Caco-2 (cell line): ENCODE measurements at regions not wholly inside any gene's neighbourhood (a gene's known extent, or its start where the extent isn't known, plus 50 kb on each side); places are given as distances from the start of the nearest gene placed in this dataset.

Source experiments
- BruUV-seq: library from RNA; stranded (reverse); fragments of 400-500 nt; replicated peaks from 2 replicates; lab custom pipeline; 2021; lab: Mats Ljungman, UMichigan
- CTCF ChIA-PET: fragments of 300-600 bp; sonication (Branson Sonifier 250); formaldehyde crosslinking; loops from one replicate; lab custom pipeline; 2022; ENCODE audit warnings: antibody characterized with exemption; lab: Charles Lee
- POLR2A ChIA-PET: fragments of 300-600 bp; sonication (Branson Sonifier 250); formaldehyde crosslinking; loops from one replicate; lab custom pipeline; 2022; ENCODE audit warnings: antibody characterized with exemption; lab: Charles Lee
- DNase-seq, 2 experiments: peaks; one replicate each; pipeline versions ENCODE4 v3.0.0 to v3.0.0-alpha.2; 2020 to 2022
- H3K27me3 ChIP-seq: replicated peaks from 2 replicates; pipeline ENCODE4 v1.6.0; 2011; ENCODE audit warnings: low read length; ENCODE audit not compliant: control insufficient read depth, insufficient read depth
- H3K36me3 ChIP-seq: 2 replicates; pipeline ENCODE4 v1.5.1; 2011; ENCODE audit warnings: low read length; ENCODE audit not compliant: control insufficient read depth, insufficient read depth
- H3K4me1 ChIP-seq: fragments of 250-450 bp; sonication (Bioruptor Pico); 2 replicates; pipeline ENCODE4 v1.5.1; 2020; ENCODE audit warnings: mild to moderate bottlenecking
- H3K4me3 ChIP-seq: 2 replicates; pipeline ENCODE4 v1.5.1; 2011; ENCODE audit warnings: low read depth, mild to moderate bottlenecking, control low read depth, low read length
- H3K9me3 ChIP-seq: fragments of 250-450 bp; sonication (Bioruptor Pico); 2 replicates; pipeline ENCODE4 v1.5.1; 2020; ENCODE audit warnings: mild to moderate bottlenecking, moderate library complexity
- H3K27ac Mint-ChIP-seq: one replicate; pipeline ENCODE4 v1.8.0; 2022; ENCODE audit warnings: mixed read lengths; ENCODE audit not compliant: unreplicated experiment
- H3K27me3 Mint-ChIP-seq: one replicate; pipeline ENCODE4 v1.8.0; 2022; ENCODE audit warnings: mixed read lengths; ENCODE audit not compliant: insufficient read depth, unreplicated experiment
- H3K36me3 Mint-ChIP-seq: one replicate; pipeline ENCODE4 v1.8.0; 2022; ENCODE audit warnings: mild to moderate bottlenecking, mixed read lengths; ENCODE audit not compliant: insufficient read depth, unreplicated experiment
- H3K4me1 Mint-ChIP-seq: one replicate; pipeline ENCODE4 v1.8.0; 2022; ENCODE audit warnings: low read depth, mixed read lengths; ENCODE audit not compliant: unreplicated experiment
- H3K4me3 Mint-ChIP-seq: one replicate; pipeline ENCODE4 v1.8.0; 2022; ENCODE audit warnings: mild to moderate bottlenecking, moderate library complexity, mixed read lengths; ENCODE audit not compliant: unreplicated experiment
- H3K9me3 Mint-ChIP-seq: one replicate; pipeline ENCODE4 v1.8.0; 2022; ENCODE audit warnings: mixed read lengths; ENCODE audit not compliant: unreplicated experiment
- CTCF ChIP-seq, 2 experiments: fragments of 200-600 bp in 1 of 2; IDR thresholded peaks; 1 replicate in 1 of 2; 2 replicates in 1 of 2; pipeline versions ENCODE4 v1.5.1 to v1.8.0; 2011 to 2022; ENCODE audit warnings: antibody characterized with exemption in 1 of 2, control low read depth in 1 of 2, inconsistent platforms in 1 of 2, low read depth in 1 of 2, low read length in 1 of 2, mild to moderate bottlenecking in 1 of 2, moderate library complexity in 1 of 2; ENCODE audit not compliant: insufficient read depth in 1 of 2, severe bottlenecking in 1 of 2, unreplicated experiment in 1 of 2
- intact Hi-C: fragments of 100-400 bp; cut with micrococcal nuclease; formaldehyde crosslinking; loops from one replicate; pipeline ENCODE4 v1.10.0; 2022; ENCODE audit not compliant: unreplicated experiment

GRCh38 chr1:82152356-82153271 lies 351.9 kb downstream of the ADGRL2 start:
- Histone ChIP-seq H3K4me3 (no peak overlapping the region), H3K27me3 (no peaks in the 10 kb centered on the region), H3K4me1 (no peaks in the 10 kb centered on the region), H3K36me3 (no peaks in the 10 kb centered on the region), H3K9me3 (no peaks in the 10 kb centered on the region)
- H3K9me3 Mint-ChIP-seq, result no peaks in the 10 kb centered on the region
- no peaks in the 10 kb centered on the region for H3K36me3 Mint-ChIP-seq
- ChIA-PET POLR2A (no interaction called here), CTCF (no interaction called here)
- no peak overlapping the region for H3K4me3 Mint-ChIP-seq
- no TSS peak for BruUV-seq
- no peak for DNase-seq
- H3K27ac Mint-ChIP-seq, result no peak overlapping the region
- no peaks in the 10 kb centered on the region for H3K4me1 Mint-ChIP-seq
- TF ChIP-seq CTCF (IDR thresholded peaks at IDR 0.05; ENCODE audit: insufficient read depth in 1 of 2, low read depth in 1 of 2, low read length in 1 of 2, severe bottlenecking in 1 of 2, unreplicated experiment in 1 of 2), result no peak
- intact Hi-C loops, result no loop called here
- no peaks in the 10 kb centered on the region for H3K27me3 Mint-ChIP-seq

- Mint-ChIP-seq H3K4me3 (no peak overlapping the region), H3K36me3 (no peaks in the 10 kb centered on the region), H3K9me3 (no peaks in the 10 kb centered on the region), H3K27ac (no peak overlapping the region), H3K4me1 (no peaks in the 10 kb centered on the region), H3K27me3 (no peaks in the 10 kb centered on the region)
- DNase-seq, result no peak
- no peaks in the 10 kb centered on the region for H3K27me3 ChIP-seq
- BruUV-seq, result no TSS peak
- intact Hi-C loops, result no loop called here
- no peaks in the 10 kb centered on the region for H3K36me3 ChIP-seq
- H3K4me3 ChIP-seq, result no peak overlapping the region
- no peaks in the 10 kb centered on the region for H3K4me1 ChIP-seq
- ChIA-PET CTCF (no interaction called here), POLR2A (no interaction called here)
- H3K9me3 ChIP-seq, result no peaks in the 10 kb centered on the region
- no peak for TF ChIP-seq CTCF (IDR thresholded peaks at IDR 0.05; ENCODE audit: insufficient read depth in 1 of 2, low read depth in 1 of 2, low read length in 1 of 2, severe bottlenecking in 1 of 2, unreplicated experiment in 1 of 2)
These were observed 344.9 kb downstream of the ADGRL2 start for GRCh38 chr1:82145656-82146055.

- Mint-ChIP-seq H3K27me3 (no peaks in the 10 kb centered on the region), H3K27ac (no peak overlapping the region), H3K4me3 (no peak overlapping the region), H3K9me3 (no peaks in the 10 kb centered on the region), H3K36me3 (no peaks in the 10 kb centered on the region), H3K4me1 (no peaks in the 10 kb centered on the region)
- Histone ChIP-seq H3K4me1 (no peaks in the 10 kb centered on the region), H3K9me3 (no peaks in the 10 kb centered on the region), H3K36me3 (no peaks in the 10 kb centered on the region), H3K27me3 (no peaks in the 10 kb centered on the region), H3K4me3 (no peak overlapping the region)
- TF ChIP-seq CTCF (IDR thresholded peaks at IDR 0.05; ENCODE audit: insufficient read depth in 1 of 2, low read depth in 1 of 2, low read length in 1 of 2, severe bottlenecking in 1 of 2, unreplicated experiment in 1 of 2), result no peak
- DNase-seq, result no peak
- POLR2A ChIA-PET, result no interaction called here
- CTCF ChIA-PET, result no interaction called here
- no TSS peak for BruUV-seq
- intact Hi-C loops, result no loop called here
These were observed 342.5 kb downstream of the ADGRL2 start for GRCh38 chr1:82143108-82143833.
